ENCODE measurements at regions not wholly inside any gene's neighbourhood (a gene's known extent, or its start where the extent isn't known, plus 50 kb on each side); places are given as distances from the start of the nearest gene placed in this dataset.

DNA sequence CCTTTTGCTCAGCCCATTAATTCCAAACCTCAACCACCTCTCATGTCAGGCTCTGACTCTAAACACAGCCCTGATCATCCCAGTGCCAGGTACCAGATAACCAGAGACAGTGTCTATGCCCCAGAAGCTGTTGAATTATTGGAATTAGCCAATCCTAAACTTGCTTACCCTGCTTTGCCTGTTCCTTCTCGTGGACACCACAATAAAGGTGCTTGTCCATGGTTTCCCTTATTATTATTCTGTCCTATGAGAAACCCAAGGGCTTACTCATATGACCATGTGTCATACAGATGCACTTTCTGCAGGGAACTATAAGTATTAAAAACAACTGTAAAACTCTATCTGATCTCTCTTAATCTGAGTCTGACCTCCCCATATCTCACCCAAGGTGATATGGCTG lies 2193.8 kb upstream of the PIK3C3 start:
- no TSS peak for BruUV-seq (replicated peaks)
- DNase-seq (ENCODE audit: unreplicated experiment) = no peak
- Mint-ChIP-seq H3K9me3 (ENCODE audit: unreplicated experiment) (no peaks in the 10 kb centered on the region), H3K27ac (ENCODE audit: low read depth, unreplicated experiment) (peak overlapping the region; percentile 10), H3K27me3 (ENCODE audit: insufficient read depth, unreplicated experiment) (no peaks in the 10 kb centered on the region), H3K4me1 (ENCODE audit: insufficient read depth, unreplicated experiment) (peaks cover 18% of the 10 kb centered on the region), H3K4me3 (ENCODE audit: unreplicated experiment) (no peak overlapping the region), H3K36me3 (ENCODE audit: insufficient read depth, unreplicated experiment) (peaks cover 4% of the 10 kb centered on the region)
- ChIA-PET CTCF (interaction anchor here (1.0 kb wide), 1 partner anchor 81 kb away, joined by 3 read pairs; no protein-coding TSS in a partner anchor), POLR2A (interaction anchor here (0.8 kb wide), 1 partner anchor 134 kb away, joined by 3 read pairs; no protein-coding TSS in a partner anchor)
- intact Hi-C loops (cut with micrococcal nuclease) = no loop called here
- TF ChIP-seq CTCF (IDR thresholded peaks at IDR 0.05; ENCODE audit: unreplicated experiment) = no peak

DNA sequence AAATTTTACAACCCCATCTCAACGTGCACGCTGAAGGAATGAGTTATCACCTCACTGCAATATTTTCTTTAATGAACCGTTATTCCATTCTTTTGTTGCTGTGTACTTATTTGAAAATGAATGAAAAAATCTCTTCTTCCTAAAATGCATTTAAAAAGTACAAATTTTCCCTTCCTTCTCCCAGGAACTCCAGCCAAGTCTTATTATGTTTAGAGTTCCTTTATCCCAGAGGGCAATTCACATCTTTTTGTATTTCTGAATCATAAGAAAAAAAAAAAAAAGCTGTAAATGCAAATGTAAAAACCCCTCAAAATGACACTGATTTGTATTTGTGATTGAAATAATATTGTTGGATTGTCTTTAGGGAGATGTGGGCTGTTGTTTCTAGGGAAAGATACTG lies 2194.3 kb upstream of the CELF4 start:
- ChIA-PET POLR2A (interaction anchor here (0.6 to 0.8 kb wide), 2 partner anchors 39 to 1214 kb away, joined by 3 read pairs; no protein-coding TSS in a partner anchor), CTCF (no interaction called here)
- no peak overlapping the region for H3K4me3 Mint-ChIP-seq (ENCODE audit: unreplicated experiment)

DNA sequence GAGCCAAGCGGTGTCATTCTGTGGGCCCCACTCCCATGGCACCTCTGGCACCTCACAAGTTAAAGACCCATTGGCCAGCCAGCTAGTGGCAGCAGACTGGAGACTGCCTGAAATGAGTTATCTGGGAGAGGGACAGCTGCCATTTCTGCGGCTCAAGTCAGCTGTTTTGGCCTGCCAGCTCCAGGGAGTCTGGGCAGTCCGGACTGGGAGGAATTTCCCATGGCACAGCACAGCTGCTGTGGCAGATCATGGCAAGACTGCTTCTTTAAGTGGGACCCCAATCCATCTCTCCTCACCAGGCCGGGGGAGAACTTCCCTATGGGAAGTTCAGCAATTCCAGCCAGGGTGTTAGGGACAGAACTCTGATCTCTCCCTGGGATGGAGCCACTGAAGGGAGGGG lies 2187.6 kb upstream of the CELF4 start:
- no peaks in the 10 kb centered on the region for H3K9me3 Mint-ChIP-seq (ENCODE audit: unreplicated experiment)
- no peak overlapping the region for H3K27ac Mint-ChIP-seq (ENCODE audit: low read depth, unreplicated experiment)
- ChIA-PET CTCF (interaction anchor here (0.6 kb wide), 1 partner anchor 8 kb away, joined by 3 read pairs; no protein-coding TSS in a partner anchor), POLR2A (no interaction called here)
- H3K4me1 Mint-ChIP-seq (ENCODE audit: insufficient read depth, unreplicated experiment) = peaks cover 5% of the 10 kb centered on the region
- no peak for TF ChIP-seq CTCF (IDR thresholded peaks at IDR 0.05; ENCODE audit: unreplicated experiment)
- DNase-seq (ENCODE audit: unreplicated experiment) = no peak
- no peaks in the 10 kb centered on the region for H3K27me3 Mint-ChIP-seq (ENCODE audit: insufficient read depth, unreplicated experiment)
- no peak overlapping the region for H3K4me3 Mint-ChIP-seq (ENCODE audit: unreplicated experiment)
- no peaks in the 10 kb centered on the region for H3K36me3 Mint-ChIP-seq (ENCODE audit: insufficient read depth, unreplicated experiment)
- no TSS peak for BruUV-seq (replicated peaks)
- intact Hi-C loops (cut with micrococcal nuclease) = no loop called here

More for the DNA sequence above, 2194.3 kb upstream of the CELF4 start:
- Mint-ChIP-seq H3K36me3 (ENCODE audit: insufficient read depth, unreplicated experiment) (peaks cover 4% of the 10 kb centered on the region), H3K9me3 (ENCODE audit: unreplicated experiment) (no peaks in the 10 kb centered on the region), H3K27ac (ENCODE audit: low read depth, unreplicated experiment) (no peak overlapping the region), H3K4me1 (ENCODE audit: insufficient read depth, unreplicated experiment) (peaks cover 15% of the 10 kb centered on the region), H3K27me3 (ENCODE audit: insufficient read depth, unreplicated experiment) (no peaks in the 10 kb centered on the region)
- intact Hi-C loops (cut with micrococcal nuclease) = no loop called here
- no TSS peak for BruUV-seq (replicated peaks)
- TF ChIP-seq CTCF (IDR thresholded peaks at IDR 0.05; ENCODE audit: unreplicated experiment) = no peak
- DNase-seq (ENCODE audit: unreplicated experiment) = no peak

DNA sequence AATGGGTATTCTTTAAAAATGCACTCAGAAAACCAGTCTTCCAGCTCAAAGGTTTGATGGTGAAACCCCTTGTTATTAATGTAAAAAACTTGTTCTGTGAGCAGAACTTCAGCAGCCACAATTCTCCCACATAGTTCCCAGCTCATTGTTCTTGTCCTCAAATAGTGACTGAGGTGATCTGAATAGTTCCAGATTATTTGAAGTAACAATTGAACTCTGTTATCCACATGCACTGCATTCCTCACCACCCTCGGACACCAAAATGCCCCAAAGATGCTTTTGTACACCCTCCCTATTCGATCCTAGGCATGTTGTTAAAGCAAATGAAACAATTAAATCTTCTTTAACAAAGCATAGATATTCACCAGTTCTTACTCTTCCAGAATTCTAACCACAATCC lies 2186.8 kb upstream of the CELF4 start:
- Mint-ChIP-seq H3K9me3 (ENCODE audit: unreplicated experiment) (no peaks in the 10 kb centered on the region), H3K27me3 (ENCODE audit: insufficient read depth, unreplicated experiment) (no peaks in the 10 kb centered on the region), H3K4me1 (ENCODE audit: insufficient read depth, unreplicated experiment) (peaks cover 5% of the 10 kb centered on the region), H3K27ac (ENCODE audit: low read depth, unreplicated experiment) (no peak overlapping the region), H3K4me3 (ENCODE audit: unreplicated experiment) (no peak overlapping the region), H3K36me3 (ENCODE audit: insufficient read depth, unreplicated experiment) (no peaks in the 10 kb centered on the region)
- no peak for DNase-seq (ENCODE audit: unreplicated experiment)
- ChIA-PET POLR2A (no interaction called here), CTCF (no interaction called here)
- no peak for TF ChIP-seq CTCF (IDR thresholded peaks at IDR 0.05; ENCODE audit: unreplicated experiment)
- BruUV-seq (replicated peaks) = no TSS peak
- intact Hi-C loops (cut with micrococcal nuclease) = no loop called here

All from MCF 10A (cell line).